CD14-positive monocyte (primary cell): ENCODE measurements at regions not wholly inside any gene's neighbourhood (a gene's known extent, or its start where the extent isn't known, plus 50 kb on each side); places are given as distances from the start of the nearest gene placed in this dataset.

Experiments
- DNase-seq, 3 donors: peaks; one replicate each; pipeline ENCODE4 v3.0.0-alpha.2; 2011 to 2022
- H2AFZ ChIP-seq: 2 replicates; pipeline ENCODE4 v1.6.0; 2012; ENCODE audit warnings: mild to moderate bottlenecking, low read depth, low read length, inconsistent platforms; ENCODE audit not compliant: insufficient read depth, poor library complexity, severe bottlenecking
- H3K27ac ChIP-seq, 2 donors: 1 replicate in 1 of 2; 2 replicates in 1 of 2; pipeline ENCODE4 v1.5.1; 2012 to 2013; ENCODE audit warnings: low read length in 2 of 2, control low read depth in 1 of 2, inconsistent platforms in 1 of 2, low read depth in 1 of 2, mild to moderate bottlenecking in 1 of 2
- H3K27me3 ChIP-seq, 2 donors: one replicate each; pipeline versions ENCODE4 v1.6.0 to v1.6.1; 2011 to 2013; ENCODE audit warnings: low read length in 2 of 2; ENCODE audit not compliant: control insufficient read depth in 2 of 2, insufficient read depth in 2 of 2
- H3K36me3 ChIP-seq, 2 donors: replicated peaks in 1 of 2; 1 replicate in 1 of 2; 2 replicates in 1 of 2; pipeline versions ENCODE4 v1.5.1 to v1.6.1; 2012 to 2013; ENCODE audit warnings: low read length in 2 of 2, control low read depth in 1 of 2, inconsistent platforms in 1 of 2, mild to moderate bottlenecking in 1 of 2; ENCODE audit not compliant: insufficient read depth in 2 of 2, control insufficient read depth in 1 of 2
- H3K4me1 ChIP-seq, 2 donors: 1 replicate in 1 of 2; 2 replicates in 1 of 2; pipeline versions ENCODE4 v1.5.1 to v1.6.1; 2012 to 2013; ENCODE audit warnings: low read length in 2 of 2, control low read depth in 1 of 2, inconsistent platforms in 1 of 2, mild to moderate bottlenecking in 1 of 2, moderate library complexity in 1 of 2; ENCODE audit not compliant: insufficient read depth in 2 of 2, control insufficient read depth in 1 of 2
- H3K4me2 ChIP-seq: replicated peaks from 2 replicates; pipeline ENCODE3; 2012; ENCODE audit warnings: low read length, moderate library complexity, mild to moderate bottlenecking; ENCODE audit not compliant: poor library complexity, severe bottlenecking; ENCODE audit errors: extremely low read depth
- H3K4me3 ChIP-seq, 3 experiments: fragments of 200-600 bp in 1 of 3; sonication (generic) in 1 of 3; replicated peaks in 1 of 3; 1 replicate in 2 of 3; 2 replicates in 1 of 3; pipeline ENCODE4 v1.5.1; 2011 to 2013; ENCODE audit warnings: low read length in 3 of 3, mild to moderate bottlenecking in 3 of 3, control low read depth in 2 of 3, low read depth in 2 of 3, inconsistent platforms in 1 of 3, moderate library complexity in 1 of 3
- H3K79me2 ChIP-seq: 2 replicates; pipeline ENCODE4 v1.6.0; 2012; ENCODE audit warnings: mild to moderate bottlenecking, control low read depth, inconsistent platforms, low read length, moderate library complexity; ENCODE audit not compliant: insufficient read depth
- H3K9ac ChIP-seq: 2 replicates; pipeline ENCODE4 v1.6.0; 2017; ENCODE audit warnings: low read length, mild to moderate bottlenecking; ENCODE audit not compliant: insufficient read depth, poor library complexity, severe bottlenecking
- H3K9me3 ChIP-seq, 2 donors: replicated peaks in 1 of 2; 1 replicate in 1 of 2; 2 replicates in 1 of 2; pipeline versions ENCODE4 v1.5.1 to v1.6.1; 2012 to 2013; ENCODE audit warnings: low read length in 2 of 2, control low read depth in 1 of 2; ENCODE audit not compliant: control insufficient read depth in 1 of 2, insufficient read depth in 1 of 2
- H4K20me1 ChIP-seq: 2 replicates; pipeline ENCODE4 v1.6.0; 2012; ENCODE audit warnings: mild to moderate bottlenecking, low read length, control low read depth, moderate library complexity; ENCODE audit not compliant: insufficient read depth
- H3K27ac Mint-ChIP-seq, 7 donors: one replicate each; pipeline ENCODE4 v1.8.0; 2020; ENCODE audit warnings: mild to moderate bottlenecking in 7 of 7, mixed read lengths in 7 of 7, moderate library complexity in 6 of 7, inconsistent platforms in 2 of 7
- H3K27me3 Mint-ChIP-seq, 3 donors: one replicate each; pipeline ENCODE4 v1.8.0; 2021 to 2022; ENCODE audit warnings: low read depth in 3 of 3, mild to moderate bottlenecking in 3 of 3, mixed read lengths in 3 of 3, moderate library complexity in 3 of 3, inconsistent platforms in 1 of 3
- H3K36me3 Mint-ChIP-seq, 2 donors: one replicate each; pipeline ENCODE4 v1.8.0; 2020; ENCODE audit warnings: mixed read lengths in 2 of 2, inconsistent platforms in 1 of 2, mild to moderate bottlenecking in 1 of 2
- H3K4me1 Mint-ChIP-seq: one replicate; pipeline ENCODE4 v1.8.0; 2020; ENCODE audit warnings: mild to moderate bottlenecking, mixed read lengths
- H3K4me3 Mint-ChIP-seq, 2 donors: one replicate each; pipeline ENCODE4 v1.8.0; 2020; ENCODE audit warnings: mild to moderate bottlenecking in 2 of 2, mixed read lengths in 2 of 2, moderate library complexity in 1 of 2
- H3K9me3 Mint-ChIP-seq, 7 donors: one replicate each; pipeline ENCODE4 v1.8.0; 2020 to 2022; ENCODE audit warnings: mixed read lengths in 7 of 7, mild to moderate bottlenecking in 6 of 7, moderate library complexity in 6 of 7, inconsistent platforms in 2 of 7
- CTCF ChIP-seq: fragments of 200-600 bp; IDR thresholded peaks from one replicate; pipeline ENCODE4 v1.8.0; 2022; ENCODE audit warnings: antibody characterized with exemption, mild to moderate bottlenecking
- WGBS: methylation state at CpG from one replicate; pipeline ENCODE4 v1.1.5; 2013; ENCODE audit warnings: missing lambda C conversion rate; ENCODE audit not compliant: insufficient coverage; 5-methylcytosine and 5-hydroxymethylcytosine counted together
- intact Hi-C, 2 donors: fragments of 100-400 bp; cut with micrococcal nuclease; formaldehyde crosslinking; loops; one replicate each; pipeline versions ENCODE4 v1.15.0 to v1.15.1; 2023

GRCh38 chr2:189382668-189383067 lies 58.6 kb upstream of the WDR75 start:
- H2AFZ ChIP-seq = no peak overlapping the region
- Mint-ChIP-seq H3K36me3 (no peaks in the 10 kb centered on the region), H3K4me1 (no peaks in the 10 kb centered on the region), H3K27ac (no peak overlapping the region), H3K4me3 (no peak overlapping the region), H3K27me3 (no peaks in the 10 kb centered on the region), H3K9me3 (peaks cover 0 to 5% (median 0%) of the 10 kb centered on the region in 7 donors)
- no peaks in the 10 kb centered on the region for H3K9me3 ChIP-seq
- TF ChIP-seq CTCF = no peak
- H3K4me3 ChIP-seq = no peak overlapping the region
- H3K4me2 ChIP-seq = no peak overlapping the region
- H3K27ac ChIP-seq = no peak overlapping the region
- no peaks in the 10 kb centered on the region for H4K20me1 ChIP-seq
- no peak for DNase-seq
- no peaks in the 10 kb centered on the region for H3K27me3 ChIP-seq
- no peaks in the 10 kb centered on the region for H3K36me3 ChIP-seq
- H3K9ac ChIP-seq = no peak overlapping the region
- H3K4me1 ChIP-seq = no peaks in the 10 kb centered on the region
- no peaks in the 10 kb centered on the region for H3K79me2 ChIP-seq
- intact Hi-C loops = no loop called here

GRCh38 chr2:189386741-189387140 lies 54.5 kb upstream of the WDR75 start:
- Mint-ChIP-seq H3K36me3 (no peaks in the 10 kb centered on the region), H3K9me3 (peaks cover 0 to 5% (median 0%) of the 10 kb centered on the region in 7 donors), H3K27me3 (no peaks in the 10 kb centered on the region), H3K4me1 (no peaks in the 10 kb centered on the region), H3K27ac (no peak overlapping the region), H3K4me3 (no peak overlapping the region)
- Histone ChIP-seq H3K79me2 (no peaks in the 10 kb centered on the region), H3K9ac (no peak overlapping the region), H3K4me3 (no peak overlapping the region), H3K4me1 (no peaks in the 10 kb centered on the region), H4K20me1 (no peaks in the 10 kb centered on the region), H3K9me3 (no peaks in the 10 kb centered on the region), H3K36me3 (no peaks in the 10 kb centered on the region), H3K27ac (no peak overlapping the region), H3K27me3 (no peaks in the 10 kb centered on the region), H3K4me2 (no peak overlapping the region), H2AFZ (no peak overlapping the region)
- no peak for TF ChIP-seq CTCF
- DNase-seq = no peak
- intact Hi-C loops = no loop called here
- WGBS = no CpG with 5 or more reads among the region's 3 CpGs
